ENCODE measurements at regions not wholly inside any gene's neighbourhood (a gene's known extent, or its start where the extent isn't known, plus 50 kb on each side); places are given as distances from the start of the nearest gene placed in this dataset.
A peak's percentile ranks its signal among the peaks of the same experiment; 100 is the strongest.
"Not testable (repeated sequence)": the region's sequence is repeated elsewhere in the genome, so short reads cannot be mapped to it uniquely, and the experiment has no call there.

DNA sequence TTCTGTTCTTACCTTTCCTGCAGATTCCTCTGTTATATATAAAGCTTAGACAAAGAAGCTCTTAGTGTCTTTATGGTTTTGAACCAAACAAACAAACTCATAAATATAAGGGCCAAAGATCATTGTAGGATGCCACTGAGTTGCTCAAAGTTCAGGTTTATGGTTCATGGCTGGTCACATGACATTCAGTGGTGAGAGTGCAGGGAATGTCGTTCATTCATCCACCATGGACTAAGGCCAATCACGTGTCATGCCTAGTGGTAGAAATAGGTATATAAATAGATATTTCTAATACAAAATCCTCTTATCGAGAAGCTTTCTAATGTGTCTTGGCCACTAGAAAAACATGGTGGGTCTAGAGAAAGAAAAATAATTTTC lies 119.4 kb downstream of the GATA3 start:
- DNase-seq (ENCODE audit: low read depth) = no peak

DNA sequence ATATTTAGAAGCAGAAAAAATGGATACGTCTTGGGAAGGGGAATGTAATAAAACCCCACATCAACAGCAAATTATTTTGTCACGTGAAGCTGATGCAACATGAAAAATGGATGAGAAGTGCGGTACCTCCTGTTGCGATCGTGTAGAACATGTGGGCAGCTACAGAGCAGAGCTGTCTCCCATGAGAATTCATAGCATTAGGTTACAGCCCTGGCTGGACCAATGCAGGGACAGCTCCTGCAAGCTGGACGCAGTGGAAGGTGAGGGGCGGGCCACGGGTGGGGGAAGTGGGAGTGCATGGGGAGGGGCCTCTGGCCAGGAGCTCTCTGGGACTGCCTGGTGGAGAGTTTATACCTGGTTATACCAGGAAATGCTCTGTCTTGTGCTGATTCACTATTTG lies 120.3 kb downstream of the GATA3 start:
- DNase-seq (ENCODE audit: low read depth) = no peak

DNA sequence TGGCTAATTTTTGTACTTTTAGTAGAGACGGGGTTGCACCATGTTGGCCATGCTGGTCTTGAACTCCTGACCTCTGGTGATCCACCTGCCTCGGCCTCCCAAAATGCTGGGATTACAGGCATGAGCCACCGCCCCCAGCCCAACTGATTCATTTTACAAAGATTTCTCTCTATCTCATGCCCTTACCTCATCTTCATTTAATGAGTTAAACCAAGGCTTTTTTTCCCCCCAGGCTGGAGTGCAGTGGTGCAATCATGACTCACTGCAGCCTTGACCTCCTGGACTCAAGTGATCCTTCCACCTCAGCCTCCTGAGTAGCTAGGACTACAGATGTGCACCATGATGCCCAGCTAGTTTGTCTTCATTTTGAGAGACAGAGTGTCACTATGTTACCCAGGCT lies 123.0 kb downstream of the GATA3 start:
- not testable (repeated sequence) for DNase-seq (ENCODE audit: low read depth)

DNA sequence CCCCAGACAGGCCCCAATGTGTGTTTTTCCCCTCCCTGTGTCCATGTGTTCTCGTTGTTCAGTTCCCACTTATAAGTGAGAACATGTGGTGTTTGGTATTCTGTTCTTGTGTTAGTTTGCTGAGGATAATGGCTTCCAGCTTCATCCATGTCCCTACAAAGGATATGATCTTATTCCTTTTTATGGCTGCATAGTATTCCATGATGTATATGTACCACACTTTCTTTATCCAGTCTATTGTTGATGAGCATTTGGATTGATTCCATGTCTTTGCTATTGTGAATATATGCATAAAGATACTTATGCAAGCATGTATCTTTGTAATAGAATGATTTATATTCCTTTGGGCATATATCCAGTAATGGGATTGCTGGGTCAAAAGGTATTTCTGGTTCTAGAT lies 125.3 kb downstream of the GATA3 start:
- DNase-seq (ENCODE audit: low read depth) = not testable (repeated sequence)

DNA sequence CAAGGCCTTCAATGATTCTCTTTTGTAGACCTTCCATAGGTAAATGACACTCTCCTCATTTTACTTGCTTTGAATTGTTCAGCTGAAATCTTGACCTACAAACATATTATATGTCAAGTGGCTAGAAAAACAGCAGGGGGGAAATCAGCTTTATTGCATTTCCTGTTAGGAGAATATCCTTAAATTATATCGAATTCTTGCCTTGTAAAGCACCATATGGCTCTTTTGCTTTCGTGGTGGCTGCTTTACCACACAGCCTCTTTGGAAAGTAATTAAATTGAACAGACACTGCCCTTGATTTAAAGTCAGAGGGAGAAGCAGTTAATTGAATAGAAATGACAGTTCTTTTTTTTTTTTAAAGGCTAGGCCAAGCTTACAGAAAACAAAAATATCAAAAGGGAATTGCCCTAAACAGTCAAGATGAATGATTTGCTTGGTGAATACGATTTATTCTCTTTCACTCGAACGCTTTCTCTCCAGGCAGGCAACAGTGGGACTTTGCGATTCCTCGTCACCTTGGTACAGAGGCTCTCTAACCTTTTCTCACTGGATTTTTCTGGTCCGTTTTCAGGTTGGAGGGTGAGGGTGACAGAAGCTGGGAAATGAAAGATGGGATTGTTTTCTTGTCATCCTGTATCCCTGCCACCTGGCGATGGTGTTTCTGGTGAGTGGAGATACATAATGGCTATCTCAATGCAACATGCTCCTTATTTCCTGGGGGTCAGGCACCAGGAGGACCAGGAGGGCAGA lies 126.0 kb downstream of the GATA3 start:
- DNase-seq (ENCODE audit: low read depth) = no peak

DNA sequence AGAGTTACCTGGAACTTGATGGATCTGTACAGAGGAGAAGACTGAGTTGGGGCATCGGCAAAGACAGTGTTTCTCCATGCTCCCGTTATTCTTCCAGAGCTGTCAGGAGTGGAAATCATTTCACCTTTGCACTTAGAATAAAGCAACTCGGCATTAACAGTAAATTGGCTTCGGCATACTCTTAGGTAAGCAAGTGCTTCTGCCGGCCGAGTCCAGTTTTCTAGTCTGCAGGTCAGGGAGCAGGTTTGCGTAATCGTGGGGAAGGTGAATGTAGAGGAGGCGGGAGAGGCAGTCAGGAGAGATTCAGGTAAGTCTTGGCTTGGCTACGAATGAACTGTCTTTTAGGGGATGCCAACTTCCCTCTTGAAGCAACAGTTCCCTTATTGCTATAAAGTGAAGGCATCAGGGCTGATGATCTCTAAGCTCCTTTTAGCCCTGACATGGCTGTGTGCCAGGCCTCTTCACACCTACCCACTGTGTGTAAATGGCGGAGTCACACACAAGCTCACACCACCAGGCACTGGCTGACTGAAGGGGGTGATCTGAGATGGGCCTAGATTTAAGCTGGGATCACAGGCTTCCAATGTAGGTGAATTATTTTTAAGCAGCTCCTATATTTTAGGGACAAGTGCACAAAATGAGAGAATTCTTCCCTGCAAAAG lies 127.1 kb downstream of the GATA3 start:
- DNase-seq (ENCODE audit: low read depth) = no peak

DNA sequence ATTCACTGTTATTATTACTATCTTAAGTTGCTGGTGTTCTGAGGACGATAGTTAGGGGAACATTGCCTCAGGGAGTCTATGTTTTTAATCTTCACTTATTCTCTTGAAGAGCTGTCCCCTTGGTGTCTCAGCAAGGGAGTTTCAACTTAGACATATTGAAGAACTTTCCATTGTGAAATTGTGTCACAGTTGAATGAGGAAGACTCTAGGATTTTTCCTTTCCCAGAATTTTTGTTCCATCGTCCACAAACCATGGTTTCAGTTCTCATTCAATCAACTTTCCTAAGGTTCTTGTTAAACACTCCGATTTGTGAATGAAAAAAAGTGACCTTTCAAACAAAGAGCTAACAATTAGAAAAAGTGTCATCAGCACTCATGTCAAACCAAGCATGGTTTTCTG lies 128.3 kb downstream of the GATA3 start:
- DNase-seq (ENCODE audit: low read depth) = no peak

DNA sequence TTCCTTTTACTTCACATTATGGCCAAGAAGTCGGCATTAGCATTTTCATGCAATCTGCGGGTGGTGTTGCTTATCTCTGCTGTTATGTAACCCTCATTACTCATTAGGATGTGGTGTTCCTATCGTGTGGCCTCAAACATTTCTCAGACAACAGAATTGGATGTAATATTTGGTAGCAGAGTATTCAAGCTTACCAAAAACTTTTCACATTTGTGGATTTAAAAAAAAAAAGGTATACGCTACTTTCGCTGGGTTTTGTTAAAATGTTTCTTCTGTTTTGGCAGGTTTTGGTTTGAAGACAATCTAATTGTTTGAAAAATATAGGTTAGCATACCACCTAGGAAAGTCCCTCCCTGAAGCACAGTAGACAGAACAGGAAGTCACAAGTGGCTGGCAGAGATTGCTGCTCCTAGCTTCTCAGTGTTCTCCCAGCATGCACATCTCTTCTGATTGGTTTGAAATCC lies 128.8 kb downstream of the GATA3 start:
- DNase-seq (ENCODE audit: low read depth) = peak; percentile 6

DNA sequence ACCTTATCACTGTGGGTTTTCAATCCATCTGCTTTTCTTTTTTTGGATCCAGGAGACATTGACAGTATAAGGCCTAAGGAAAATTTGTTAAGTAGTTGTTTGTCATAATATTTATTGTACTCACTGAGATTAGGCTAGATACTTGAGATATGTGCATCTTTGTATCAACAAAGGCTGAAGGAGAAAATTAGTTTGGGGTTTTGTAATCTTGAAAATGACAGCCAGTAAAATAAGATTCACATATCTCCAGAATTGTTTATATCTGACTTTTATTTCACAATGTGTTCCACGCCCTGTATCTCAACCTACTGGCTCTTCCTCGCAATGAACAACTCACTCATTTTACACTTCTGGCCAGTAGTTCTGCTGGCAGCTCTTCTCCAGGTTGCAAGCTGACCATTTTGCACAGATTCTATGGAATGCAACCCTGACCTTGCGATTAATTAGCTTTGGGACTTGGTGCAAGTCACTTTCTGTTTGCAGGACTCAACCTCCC lies 132.7 kb downstream of the GATA3 start:
- no peak for DNase-seq (ENCODE audit: low read depth)

DNA sequence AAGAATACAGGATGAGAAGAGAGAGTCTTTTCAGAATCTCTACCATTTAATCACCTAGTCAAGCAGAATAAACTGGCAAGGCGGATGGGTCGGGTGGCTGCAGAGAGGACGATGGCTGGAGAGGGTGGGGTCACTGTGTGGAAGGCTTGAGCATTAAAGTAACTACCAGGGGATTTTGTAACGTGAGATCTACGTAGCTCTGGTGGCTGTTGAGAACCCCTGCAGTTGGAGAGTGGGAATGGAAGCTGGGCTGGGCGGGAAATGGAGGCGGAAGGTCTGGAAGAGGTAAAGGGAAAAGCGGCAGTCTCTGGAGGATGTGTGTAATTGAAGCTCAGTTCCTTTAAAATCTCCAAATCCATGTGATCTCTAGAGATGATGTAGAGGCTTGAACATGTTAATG lies 135.0 kb downstream of the GATA3 start:
- no peak for DNase-seq (ENCODE audit: low read depth)

DNA sequence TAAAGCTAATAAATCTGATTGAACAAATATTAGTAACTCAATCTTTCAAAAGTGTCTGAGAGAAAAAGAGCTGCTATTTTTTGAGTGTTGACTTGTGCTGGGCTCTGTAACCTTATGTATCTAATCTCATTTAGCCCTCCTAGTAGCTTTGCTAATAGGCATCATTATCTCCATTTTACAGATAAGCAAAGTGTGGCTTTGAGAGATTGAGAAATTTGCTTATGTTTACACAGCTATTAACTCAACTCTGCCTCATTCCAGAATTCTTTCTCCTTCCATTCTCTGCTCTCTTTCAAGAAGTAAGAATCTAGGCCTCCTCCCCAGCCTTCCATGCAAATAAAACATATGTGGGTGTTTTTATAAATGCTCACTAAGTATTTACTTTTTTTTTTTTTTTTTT lies 137.8 kb downstream of the GATA3 start:
- no peak for DNase-seq (ENCODE audit: low read depth)

DNA sequence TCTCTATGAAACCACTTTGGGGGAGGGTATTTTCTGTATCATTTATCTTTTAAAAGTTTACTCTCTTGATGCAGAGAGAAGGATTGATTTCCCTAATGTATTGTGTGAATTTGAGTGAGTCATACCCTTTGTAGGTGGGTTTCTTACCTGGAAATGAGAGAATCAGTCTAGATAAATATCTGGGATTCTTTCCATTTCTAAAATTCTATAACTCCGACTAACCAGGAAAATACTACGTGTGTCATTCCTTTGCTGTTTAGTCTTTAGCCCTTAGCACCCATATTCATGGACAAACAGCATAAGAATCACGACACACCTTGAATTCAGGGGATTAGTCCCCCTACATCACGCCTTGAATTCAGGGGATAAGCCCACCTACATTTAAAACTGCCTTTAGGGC lies 139.1 kb downstream of the GATA3 start:
- DNase-seq (ENCODE audit: low read depth) = no peak

DNA sequence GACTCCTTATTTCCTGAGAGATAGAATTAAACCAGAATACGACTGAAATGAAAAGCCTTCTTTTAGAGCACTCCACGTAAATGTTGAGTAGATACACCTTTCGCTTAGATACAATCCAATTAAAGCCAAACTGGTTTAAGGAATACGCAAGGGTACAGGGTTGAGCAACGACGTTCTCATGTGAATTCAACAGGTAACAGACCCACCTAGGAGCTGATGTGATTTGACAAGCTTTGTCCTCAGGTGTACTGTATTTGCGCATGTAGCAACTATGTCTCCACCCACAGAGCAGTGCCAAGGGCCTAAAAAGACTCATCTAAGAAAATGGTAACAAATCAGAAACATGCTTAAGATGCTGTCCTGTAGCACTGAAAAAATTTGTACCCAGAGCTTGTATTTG lies 139.6 kb downstream of the GATA3 start:
- no peak for DNase-seq (ENCODE audit: low read depth)

DNA sequence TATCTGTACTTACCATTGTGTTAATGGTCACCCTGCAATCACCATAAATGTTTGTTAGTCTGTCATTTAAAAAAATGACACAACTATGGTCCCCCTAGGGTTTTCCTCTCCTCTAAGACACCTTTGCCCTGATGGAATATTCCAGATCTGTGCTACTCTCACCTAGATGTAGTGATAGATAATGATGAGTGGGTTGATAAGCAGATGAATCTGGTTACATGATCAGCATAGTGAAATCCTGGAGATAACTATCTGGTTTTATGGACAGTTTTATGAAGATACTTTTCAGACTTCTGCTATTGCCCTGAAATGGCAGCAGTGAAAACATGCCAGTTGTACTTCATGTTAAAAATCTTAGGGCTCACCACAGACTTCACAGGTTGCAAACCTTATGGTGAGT lies 152.4 kb downstream of the GATA3 start:
- DNase-seq (ENCODE audit: low read depth) = no peak

DNA sequence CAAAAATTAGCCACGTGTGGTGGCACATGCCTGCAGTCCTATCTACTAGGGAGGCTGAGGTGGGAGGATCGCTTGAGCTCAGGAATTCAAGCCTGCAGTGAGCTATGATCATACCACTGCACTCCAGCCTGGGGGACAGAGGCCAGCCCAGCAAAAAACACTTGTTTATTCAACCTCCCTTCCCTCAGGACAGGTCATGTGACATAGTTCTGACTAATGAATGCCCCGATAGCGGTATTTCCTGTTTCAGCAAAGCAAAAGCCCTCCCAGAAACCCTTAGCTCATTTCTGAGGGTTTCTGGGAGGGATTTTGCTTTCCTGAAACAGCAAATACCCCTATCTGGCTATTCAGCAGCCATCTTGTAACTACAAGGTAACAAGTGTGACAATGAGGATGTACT lies 157.1 kb downstream of the GATA3 start:
- DNase-seq (ENCODE audit: low read depth) = no peak

DNA sequence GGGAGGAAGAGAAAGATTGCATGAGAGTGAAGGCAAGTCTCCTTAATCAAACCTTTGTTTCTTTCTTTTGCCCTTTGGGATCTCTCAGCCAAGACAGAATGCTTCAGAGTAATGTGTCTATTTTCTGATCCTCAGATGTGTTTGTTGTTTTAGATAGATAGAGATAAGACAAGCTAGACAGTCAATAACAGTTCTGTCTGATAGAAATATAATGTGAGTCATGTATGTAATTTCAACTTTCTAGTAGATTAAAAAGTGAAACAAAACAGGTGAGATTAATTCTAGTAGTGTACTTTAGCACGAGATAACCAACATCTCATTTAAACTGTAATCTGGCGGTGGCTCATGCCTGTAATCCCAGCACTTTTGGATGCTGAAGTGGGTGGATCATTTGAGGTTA lies 159.2 kb downstream of the GATA3 start:
- DNase-seq (ENCODE audit: low read depth) = no peak

DNA sequence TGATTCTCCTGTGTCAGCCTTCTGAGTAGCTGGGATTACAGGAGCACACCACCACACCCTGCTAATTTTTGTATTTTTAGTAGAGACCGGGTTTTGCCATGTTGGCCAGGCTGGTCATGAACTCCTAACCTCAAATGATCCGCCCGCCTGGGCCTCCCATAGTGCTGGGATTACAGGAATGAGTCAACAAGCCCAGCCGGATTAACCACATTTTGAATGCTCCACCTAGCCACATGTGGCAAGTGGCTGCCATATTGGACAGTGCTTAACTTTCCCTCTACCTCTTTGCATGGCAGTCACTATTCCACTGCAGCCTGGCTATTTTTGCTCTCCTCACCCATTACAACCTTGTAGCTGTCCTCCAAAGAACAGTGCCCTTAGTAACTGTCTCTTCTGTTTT lies 160.1 kb downstream of the GATA3 start:
- no peak for DNase-seq (ENCODE audit: low read depth)

DNA sequence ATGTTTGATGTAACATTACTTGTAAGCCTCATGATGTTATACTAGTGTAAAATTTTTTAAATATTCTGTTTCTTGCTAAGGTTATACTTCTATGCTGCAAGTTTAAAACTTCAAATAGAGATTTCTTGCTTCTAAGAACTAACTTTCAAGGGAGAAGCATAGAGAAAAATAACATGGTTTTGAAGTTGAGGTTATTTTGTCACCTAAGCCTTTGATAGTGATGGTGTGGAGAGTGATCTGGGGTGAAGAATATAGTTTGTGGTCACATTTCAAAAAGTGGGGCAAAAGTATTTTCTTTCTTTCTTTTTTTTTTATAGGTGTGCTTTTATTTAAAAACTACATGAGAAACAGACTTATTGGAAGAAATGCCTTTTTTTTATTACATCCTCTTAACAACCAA lies 162.4 kb downstream of the GATA3 start:
- no peak for DNase-seq (ENCODE audit: low read depth)

DNA sequence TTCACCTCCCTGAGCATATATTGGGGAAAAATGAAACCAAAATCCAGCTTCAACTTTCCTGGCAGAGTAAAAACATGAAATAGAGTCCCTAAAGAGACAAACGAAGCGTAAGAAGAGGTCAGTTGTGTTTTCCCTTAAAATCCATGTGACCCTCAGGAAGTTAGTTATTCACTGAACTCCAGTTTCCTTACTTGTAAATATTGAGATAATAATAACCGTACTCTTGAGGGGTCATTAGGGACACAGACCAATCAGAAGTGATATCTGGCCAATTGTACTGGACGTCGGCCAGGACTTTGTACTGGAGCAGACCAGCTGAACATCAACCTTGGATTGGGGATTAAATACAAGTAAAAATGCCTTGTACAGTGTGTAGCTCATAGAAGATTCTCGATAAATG lies 167.0 kb downstream of the GATA3 start:
- DNase-seq (ENCODE audit: low read depth) = no peak

DNA sequence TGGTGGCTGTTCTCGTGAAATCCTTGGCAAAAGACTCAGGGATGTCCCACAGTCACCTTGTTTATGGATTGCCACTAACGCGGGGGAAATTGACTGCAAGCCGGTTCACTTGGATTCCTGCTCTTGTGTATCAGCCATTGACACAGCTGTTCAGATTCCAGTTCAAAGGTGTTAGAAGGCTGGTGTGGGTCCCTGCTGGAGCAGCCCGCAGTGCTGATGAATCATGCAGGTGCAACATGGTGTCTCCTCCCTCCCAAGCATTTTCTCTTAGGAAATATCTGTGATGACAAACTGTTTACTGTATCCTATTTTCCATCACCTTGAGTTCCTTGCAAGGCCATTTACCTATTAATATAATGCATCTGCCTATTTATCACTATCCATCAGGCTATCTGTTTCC lies 170.1 kb downstream of the GATA3 start:
- no peak for DNase-seq (ENCODE audit: low read depth)

DNA sequence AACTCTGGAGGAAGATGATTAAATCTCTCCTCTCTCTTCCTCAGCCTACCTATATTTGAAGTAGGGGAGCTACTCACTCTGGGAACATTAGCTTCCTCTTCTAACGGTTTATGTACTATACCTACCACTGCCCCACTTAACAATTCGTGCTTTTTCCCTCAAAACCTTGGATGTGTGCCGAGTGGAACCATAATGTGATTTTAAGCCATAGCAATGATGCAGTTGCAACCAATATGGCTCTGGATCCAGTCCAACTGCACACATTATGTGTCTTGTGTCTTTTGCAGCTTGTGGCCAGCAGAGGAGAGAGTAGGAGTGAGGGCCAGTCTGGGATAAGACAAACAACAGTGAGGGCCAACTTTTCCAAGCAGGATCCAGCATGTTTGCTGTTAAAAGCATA lies 170.7 kb downstream of the GATA3 start:
- no peak for DNase-seq (ENCODE audit: low read depth)

DNA sequence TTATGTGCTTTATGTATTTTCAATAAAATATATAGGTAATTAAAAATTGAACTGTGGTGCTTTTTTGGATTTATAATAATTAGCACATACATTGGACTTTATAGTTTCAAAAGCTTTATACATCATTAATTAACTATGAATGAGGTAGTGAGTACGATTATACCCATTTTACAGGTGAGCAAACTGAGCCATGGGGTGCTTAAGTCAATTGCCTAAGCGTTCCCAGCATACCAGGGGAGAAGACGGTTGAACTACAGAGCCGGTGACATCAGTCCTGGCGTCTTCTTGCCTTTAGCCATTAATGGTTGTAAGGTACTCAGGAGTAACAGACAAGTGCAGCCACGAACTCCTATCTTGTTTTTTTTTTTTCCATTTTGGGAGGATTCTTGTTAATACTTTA lies 172.8 kb downstream of the GATA3 start:
- DNase-seq (ENCODE audit: low read depth) = no peak

DNA sequence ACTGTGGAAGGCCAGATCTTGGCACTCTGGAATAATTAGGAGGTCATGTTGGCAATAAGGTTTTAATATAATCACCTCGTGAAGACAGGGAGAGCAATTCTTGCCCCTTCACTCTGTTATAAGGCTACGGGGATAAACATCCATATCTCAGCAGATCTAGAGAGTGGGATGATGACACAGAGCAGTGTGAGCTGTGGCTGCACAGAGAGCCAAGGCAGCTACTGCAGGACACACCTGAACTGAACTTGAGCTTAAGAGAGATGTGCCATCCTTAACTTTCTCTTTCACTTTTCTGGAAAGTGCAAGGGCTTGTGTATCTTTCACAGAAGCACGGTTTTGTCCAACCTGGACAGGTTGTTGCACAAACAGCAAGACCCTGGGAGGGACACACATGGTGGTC lies 174.7 kb downstream of the GATA3 start:
- DNase-seq (ENCODE audit: low read depth) = no peak

DNA sequence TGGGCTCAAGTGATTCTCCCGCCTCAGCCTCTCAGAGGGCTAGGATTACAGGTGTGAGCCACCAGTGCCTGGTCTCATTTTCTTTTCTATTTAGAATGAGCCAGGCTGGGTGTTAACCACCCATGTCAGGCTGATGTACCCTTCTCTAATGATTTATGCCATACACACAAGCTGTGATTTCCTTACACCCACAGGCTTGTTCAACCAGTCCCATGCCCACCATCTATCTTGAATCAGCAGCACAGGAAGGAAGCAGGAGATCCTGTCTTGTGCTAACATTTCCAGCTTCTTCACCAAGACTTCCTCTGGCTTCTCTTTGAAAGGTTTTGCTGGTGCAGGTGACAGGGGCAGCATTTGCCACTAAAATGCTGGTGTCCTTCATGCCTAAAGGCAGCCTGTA lies 176.4 kb downstream of the GATA3 start:
- DNase-seq (ENCODE audit: low read depth) = no peak

Measured in ELR (cell line).